Gastroesophageal sphincter (tissue), 3 donors: ENCODE measurements at regions not wholly inside any gene's neighbourhood (a gene's known extent, or its start where the extent isn't known, plus 50 kb on each side); places are given as distances from the start of the nearest gene placed in this dataset.

ENCODE experiments used
- EP300 ChIP-seq: sonication (generic); formaldehyde crosslinking; IDR thresholded peaks from one replicate; pipeline ENCODE4 v1.6.1; 2017; ENCODE audit warnings: antibody characterized with exemption, mild to moderate bottlenecking
- POLR2A ChIP-seq, 2 donors: fragments of 450-650 bp; IDR thresholded peaks; one replicate each; pipeline ENCODE4 v1.6.1; 2017; ENCODE audit warnings: antibody characterized with exemption in 2 of 2, mild to moderate bottlenecking in 2 of 2, moderate library complexity in 1 of 2
- POLR2AphosphoS5 ChIP-seq: sonication (generic); formaldehyde crosslinking; IDR thresholded peaks from one replicate; pipeline ENCODE4 v1.6.1; 2017; ENCODE audit warnings: antibody characterized with exemption
- TF ChIP-seq, protein P1 (sequence below), 4 experiments: fragments of 200-600 bp in 2 of 4; fragments of 450-650 bp in 2 of 4; sonication (generic) in 1 of 4; IDR thresholded peaks; one replicate each; pipeline ENCODE4 v1.5.1; 2017 to 2019; ENCODE audit warnings: antibody characterized with exemption in 4 of 4, mild to moderate bottlenecking in 2 of 4, moderate library complexity in 2 of 4

DNA sequence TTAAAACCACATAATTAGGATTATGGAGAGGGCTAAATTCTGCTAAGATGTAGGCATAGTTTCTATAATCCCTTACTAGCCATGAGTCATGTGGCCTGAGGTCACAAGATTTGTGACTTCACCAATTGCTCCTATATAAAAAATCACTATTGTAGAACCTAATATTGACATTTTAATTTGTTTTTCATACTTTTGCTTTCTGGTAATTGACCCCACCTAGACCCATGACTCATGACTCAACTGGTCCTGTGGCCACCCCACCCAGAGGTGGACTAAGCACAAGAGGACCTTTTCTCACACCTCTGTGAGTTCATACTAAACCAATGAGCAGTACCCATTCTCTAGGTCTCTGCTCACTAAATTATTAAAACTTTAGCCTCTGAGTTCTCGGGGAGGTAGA is 1567.5 kb upstream of the LRRTM1 start:
- no peak for TF ChIP-seq POLR2A (IDR thresholded peaks at IDR 0.05)
- no peak for TF ChIP-seq EP300
- TF ChIP-seq, protein P1, sequence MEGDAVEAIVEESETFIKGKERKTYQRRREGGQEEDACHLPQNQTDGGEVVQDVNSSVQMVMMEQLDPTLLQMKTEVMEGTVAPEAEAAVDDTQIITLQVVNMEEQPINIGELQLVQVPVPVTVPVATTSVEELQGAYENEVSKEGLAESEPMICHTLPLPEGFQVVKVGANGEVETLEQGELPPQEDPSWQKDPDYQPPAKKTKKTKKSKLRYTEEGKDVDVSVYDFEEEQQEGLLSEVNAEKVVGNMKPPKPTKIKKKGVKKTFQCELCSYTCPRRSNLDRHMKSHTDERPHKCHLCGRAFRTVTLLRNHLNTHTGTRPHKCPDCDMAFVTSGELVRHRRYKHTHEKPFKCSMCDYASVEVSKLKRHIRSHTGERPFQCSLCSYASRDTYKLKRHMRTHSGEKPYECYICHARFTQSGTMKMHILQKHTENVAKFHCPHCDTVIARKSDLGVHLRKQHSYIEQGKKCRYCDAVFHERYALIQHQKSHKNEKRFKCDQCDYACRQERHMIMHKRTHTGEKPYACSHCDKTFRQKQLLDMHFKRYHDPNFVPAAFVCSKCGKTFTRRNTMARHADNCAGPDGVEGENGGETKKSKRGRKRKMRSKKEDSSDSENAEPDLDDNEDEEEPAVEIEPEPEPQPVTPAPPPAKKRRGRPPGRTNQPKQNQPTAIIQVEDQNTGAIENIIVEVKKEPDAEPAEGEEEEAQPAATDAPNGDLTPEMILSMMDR (IDR thresholded peaks at IDR 0.05) = no peak
- no peak for TF ChIP-seq POLR2AphosphoS5
